Hematopoietic multipotent progenitor cell treated with erythropoietin and hydrocortisone succinate and interleukin-3 and kit ligand, for 6 days (in vitro differentiated cells): ENCODE measurements at regions not wholly inside any gene's neighbourhood (a gene's known extent, or its start where the extent isn't known, plus 50 kb on each side); places are given as distances from the start of the nearest gene placed in this dataset.
A peak's percentile ranks its signal among the peaks of the same experiment; 100 is the strongest.
"Not testable (repeated sequence)": the region's sequence is repeated elsewhere in the genome, so short reads cannot be mapped to it uniquely, and the experiment has no call there.

Source experiments
- DNase-seq: peaks from one replicate; pipeline ENCODE4 v3.0.0-alpha.2; 2015

- DNase-seq, result no peak
Observed at GRCh38 chr7:119969054-119969453, 303.9 kb upstream of the KCND2 start.

- no peak for DNase-seq
Observed at GRCh38 chr7:119969763-119970162, 303.2 kb upstream of the KCND2 start.

- no peak for DNase-seq
Observed at GRCh38 chr7:119974972-119975371, 298.0 kb upstream of the KCND2 start.

GRCh38 chr7:119982884-119983283, 290.1 kb upstream of the KCND2 start:
- DNase-seq, result no peak

- no peak for DNase-seq
Observed at GRCh38 chr7:119983468-119983867, 289.5 kb upstream of the KCND2 start.

GRCh38 chr7:119984247-119984646, 288.7 kb upstream of the KCND2 start:
- no peak for DNase-seq

GRCh38 chr7:119988401-119988800, 284.6 kb upstream of the KCND2 start:
- DNase-seq, result no peak

- no peak for DNase-seq
Observed at GRCh38 chr7:119994928-119995327, 278.0 kb upstream of the KCND2 start.

GRCh38 chr7:119996634-119997033, 276.3 kb upstream of the KCND2 start:
- no peak for DNase-seq

GRCh38 chr7:119999738-120000475, 273.1 kb upstream of the KCND2 start:
- no peak for DNase-seq

- no peak for DNase-seq
Observed at GRCh38 chr7:120005720-120006119, 267.3 kb upstream of the KCND2 start.

- not testable (repeated sequence) for DNase-seq
Observed at GRCh38 chr7:120014301-120014700, 258.7 kb upstream of the KCND2 start.

GRCh38 chr7:120014925-120015465, 258.0 kb upstream of the KCND2 start:
- no peak for DNase-seq

- DNase-seq, result no peak
Observed at GRCh38 chr7:120021085-120021484, 251.9 kb upstream of the KCND2 start.

- no peak for DNase-seq
Observed at GRCh38 chr7:120023494-120024167, 249.3 kb upstream of the KCND2 start.

GRCh38 chr7:120028636-120029035, 244.3 kb upstream of the KCND2 start:
- no peak for DNase-seq

- DNase-seq, result no peak
Observed at GRCh38 chr7:120030876-120031275, 242.1 kb upstream of the KCND2 start.

- no peak for DNase-seq
Observed at GRCh38 chr7:120033114-120033513, 239.9 kb upstream of the KCND2 start.

- no peak for DNase-seq
Observed at GRCh38 chr7:120039138-120039537, 233.8 kb upstream of the KCND2 start.

- DNase-seq, result no peak
Observed at GRCh38 chr7:120041798-120042197, 231.2 kb upstream of the KCND2 start.

- no peak for DNase-seq
Observed at GRCh38 chr7:120043250-120043649, 229.7 kb upstream of the KCND2 start.

GRCh38 chr7:120052884-120053382, 220.0 kb upstream of the KCND2 start:
- no peak for DNase-seq

- peak; percentile 2 for DNase-seq
Observed at GRCh38 chr7:120053390-120053961, 219.5 kb upstream of the KCND2 start.
